ENCODE measurements at regions not wholly inside any gene's neighbourhood (a gene's known extent, or its start where the extent isn't known, plus 50 kb on each side); places are given as distances from the start of the nearest gene placed in this dataset.

GRCh38 chr16:79754081-79754480 is 153.5 kb upstream of the MAF start:
- Mint-ChIP-seq H3K36me3 (no peaks in the 10 kb centered on the region), H3K4me1 (no peaks in the 10 kb centered on the region), H3K4me3 (no peak overlapping the region), H3K9me3 (peaks cover 4% of the 10 kb centered on the region), H3K27ac (no peak overlapping the region), H3K27me3 (peaks cover 16% of the 10 kb centered on the region)
- no peak for DNase-seq

GRCh38 chr16:79753286-79753685 is 152.7 kb upstream of the MAF start:
- peaks cover 4% of the 10 kb centered on the region for H3K9me3 Mint-ChIP-seq
- DNase-seq = no peak
- H3K27ac Mint-ChIP-seq = no peak overlapping the region
- H3K36me3 Mint-ChIP-seq = no peaks in the 10 kb centered on the region
- peaks cover 16% of the 10 kb centered on the region for H3K27me3 Mint-ChIP-seq
- H3K4me3 Mint-ChIP-seq = no peak overlapping the region
- no peaks in the 10 kb centered on the region for H3K4me1 Mint-ChIP-seq

- no peaks in the 10 kb centered on the region for H3K4me1 Mint-ChIP-seq
- no peak overlapping the region for H3K27ac Mint-ChIP-seq
- no peaks in the 10 kb centered on the region for H3K36me3 Mint-ChIP-seq
- no peak overlapping the region for H3K4me3 Mint-ChIP-seq
- peaks cover 4% of the 10 kb centered on the region for H3K9me3 Mint-ChIP-seq
- peaks cover 16% of the 10 kb centered on the region for H3K27me3 Mint-ChIP-seq
- no peak for DNase-seq
Observed at GRCh38 chr16:79752396-79752795, 151.9 kb upstream of the MAF start.

- Mint-ChIP-seq H3K9me3 (peaks cover 4% of the 10 kb centered on the region), H3K36me3 (no peaks in the 10 kb centered on the region)
Observed at GRCh38 chr16:79751471-79752184, 151.1 kb upstream of the MAF start.

GRCh38 chr16:79750311-79750710 is 149.8 kb upstream of the MAF start:
- no peaks in the 10 kb centered on the region for H3K4me1 Mint-ChIP-seq
- H3K9me3 Mint-ChIP-seq = peaks cover 4% of the 10 kb centered on the region

More at GRCh38 chr16:79751471-79752184, 151.1 kb upstream of the MAF start:
- H3K27ac Mint-ChIP-seq = no peak overlapping the region
- peaks cover 16% of the 10 kb centered on the region for H3K27me3 Mint-ChIP-seq
- H3K4me1 Mint-ChIP-seq = no peaks in the 10 kb centered on the region
- H3K4me3 Mint-ChIP-seq = no peak overlapping the region
- DNase-seq = no peak

GRCh38 chr16:79748629-79749028 is 148.1 kb upstream of the MAF start:
- Mint-ChIP-seq H3K27me3 (peaks cover under 1% of the 10 kb centered on the region), H3K4me1 (no peaks in the 10 kb centered on the region), H3K27ac (no peak overlapping the region), H3K4me3 (no peak overlapping the region), H3K36me3 (no peaks in the 10 kb centered on the region), H3K9me3 (peaks cover 4% of the 10 kb centered on the region)
- no peak for DNase-seq

More at GRCh38 chr16:79750311-79750710, 149.8 kb upstream of the MAF start:
- no peak overlapping the region for H3K4me3 Mint-ChIP-seq
- H3K27me3 Mint-ChIP-seq = peaks cover 16% of the 10 kb centered on the region
- no peak overlapping the region for H3K27ac Mint-ChIP-seq
- DNase-seq = no peak
- no peaks in the 10 kb centered on the region for H3K36me3 Mint-ChIP-seq

- Mint-ChIP-seq H3K4me1 (no peaks in the 10 kb centered on the region), H3K27ac (no peak overlapping the region), H3K27me3 (no peaks in the 10 kb centered on the region), H3K4me3 (no peak overlapping the region), H3K36me3 (no peaks in the 10 kb centered on the region), H3K9me3 (peaks cover 4% of the 10 kb centered on the region)
- no peak for DNase-seq
Observed at GRCh38 chr16:79747688-79748087, 147.2 kb upstream of the MAF start.

GRCh38 chr16:79740252-79740651 is 139.7 kb upstream of the MAF start:
- Mint-ChIP-seq H3K27ac (no peak overlapping the region), H3K4me3 (no peak overlapping the region), H3K4me1 (no peaks in the 10 kb centered on the region), H3K27me3 (peaks cover 7% of the 10 kb centered on the region), H3K36me3 (no peaks in the 10 kb centered on the region), H3K9me3 (peaks cover 1% of the 10 kb centered on the region)
- no peak for DNase-seq

GRCh38 chr16:79735271-79735670 is 134.7 kb upstream of the MAF start:
- Mint-ChIP-seq H3K27ac (no peak overlapping the region), H3K27me3 (peaks cover 7% of the 10 kb centered on the region), H3K4me1 (no peaks in the 10 kb centered on the region), H3K9me3 (no peaks in the 10 kb centered on the region), H3K4me3 (no peak overlapping the region), H3K36me3 (no peaks in the 10 kb centered on the region)
- no peak for DNase-seq

- H3K9me3 Mint-ChIP-seq = no peaks in the 10 kb centered on the region
- peaks cover 7% of the 10 kb centered on the region for H3K27me3 Mint-ChIP-seq
- no peak for DNase-seq
- no peak overlapping the region for H3K27ac Mint-ChIP-seq
- H3K36me3 Mint-ChIP-seq = no peaks in the 10 kb centered on the region
- no peaks in the 10 kb centered on the region for H3K4me1 Mint-ChIP-seq
- no peak overlapping the region for H3K4me3 Mint-ChIP-seq
Observed at GRCh38 chr16:79734721-79735120, 134.2 kb upstream of the MAF start.

GRCh38 chr16:79728923-79729240 is 128.3 kb upstream of the MAF start:
- Mint-ChIP-seq H3K27me3 (no peaks in the 10 kb centered on the region), H3K4me1 (peaks cover 2% of the 10 kb centered on the region), H3K4me3 (no peak overlapping the region), H3K36me3 (no peaks in the 10 kb centered on the region), H3K27ac (no peak overlapping the region), H3K9me3 (peaks cover 3% of the 10 kb centered on the region)
- DNase-seq = no peak

- H3K27ac Mint-ChIP-seq = no peak overlapping the region
- H3K9me3 Mint-ChIP-seq = peaks cover 3% of the 10 kb centered on the region
- H3K4me3 Mint-ChIP-seq = no peak overlapping the region
- no peaks in the 10 kb centered on the region for H3K36me3 Mint-ChIP-seq
- no peaks in the 10 kb centered on the region for H3K27me3 Mint-ChIP-seq
- H3K4me1 Mint-ChIP-seq = peaks cover 2% of the 10 kb centered on the region
- no peak for DNase-seq
Observed at GRCh38 chr16:79728048-79728922, 127.7 kb upstream of the MAF start.

GRCh38 chr16:79726902-79727301 is 126.4 kb upstream of the MAF start:
- H3K4me1 Mint-ChIP-seq = peaks cover 2% of the 10 kb centered on the region

GRCh38 chr16:79725051-79725450 is 124.5 kb upstream of the MAF start:
- no peak for DNase-seq
- H3K4me3 Mint-ChIP-seq = no peak overlapping the region
- no peaks in the 10 kb centered on the region for H3K27me3 Mint-ChIP-seq
- H3K9me3 Mint-ChIP-seq = peaks cover 6% of the 10 kb centered on the region
- no peak overlapping the region for H3K27ac Mint-ChIP-seq
- H3K36me3 Mint-ChIP-seq = no peaks in the 10 kb centered on the region
- peaks cover 2% of the 10 kb centered on the region for H3K4me1 Mint-ChIP-seq

More at GRCh38 chr16:79726902-79727301, 126.4 kb upstream of the MAF start:
- H3K36me3 Mint-ChIP-seq = no peaks in the 10 kb centered on the region
- no peak overlapping the region for H3K4me3 Mint-ChIP-seq
- peaks cover 6% of the 10 kb centered on the region for H3K9me3 Mint-ChIP-seq
- no peak overlapping the region for H3K27ac Mint-ChIP-seq
- no peaks in the 10 kb centered on the region for H3K27me3 Mint-ChIP-seq
- no peak for DNase-seq

- no peak overlapping the region for H3K4me3 Mint-ChIP-seq
- no peaks in the 10 kb centered on the region for H3K36me3 Mint-ChIP-seq
- H3K4me1 Mint-ChIP-seq = peaks cover 2% of the 10 kb centered on the region
- H3K27me3 Mint-ChIP-seq = peaks cover 4% of the 10 kb centered on the region
- peaks cover 6% of the 10 kb centered on the region for H3K9me3 Mint-ChIP-seq
- no peak overlapping the region for H3K27ac Mint-ChIP-seq
- no peak for DNase-seq
Observed at GRCh38 chr16:79723583-79724168, 123.1 kb upstream of the MAF start.
